H1 (cell line): ENCODE measurements at regions not wholly inside any gene's neighbourhood (a gene's known extent, or its start where the extent isn't known, plus 50 kb on each side); places are given as distances from the start of the nearest gene placed in this dataset.

Experiments used
- CTCF ChIA-PET: fragments of 300-600 bp; sonication (Branson Sonifier 250); formaldehyde crosslinking; loops from one replicate; lab custom pipeline; 2021; ENCODE audit not compliant: partially characterized antibody; lab: Charles Lee
- POLR2A ChIA-PET: fragments of 300-600 bp; sonication (Branson Sonifier 250); formaldehyde crosslinking; loops from one replicate; lab custom pipeline; 2021; ENCODE audit warnings: inconsistent platforms; ENCODE audit not compliant: partially characterized antibody; lab: Charles Lee
- DNase-seq, 2 experiments: peaks; one replicate each; pipeline versions ENCODE4 v3.0.0 to v3.0.0-alpha.2; 2010 to 2022; ENCODE audit warnings: low spot score in 2 of 2, low read depth in 1 of 2, mixed read lengths in 1 of 2
- FAIRE-seq: peaks from 2 replicates; lab custom pipeline; 2011; peaks lifted over from hg19 to GRCh38; lab: Jason Lieb, UNC
- H2AFZ ChIP-seq: 2 replicates; pipeline ENCODE4 v1.8.1; 2012; ENCODE audit warnings: low read length, inconsistent platforms
- H2AK5ac ChIP-seq: 2 replicates; pipeline ENCODE4 v1.6.1; 2013; ENCODE audit warnings: low read depth, low read length
- H2BK120ac ChIP-seq: replicated peaks from 2 replicates; pipeline ENCODE3; 2013; ENCODE audit warnings: low read depth, low read length, inconsistent platforms
- H2BK12ac ChIP-seq: 2 replicates; pipeline ENCODE4 v1.6.1; 2013; ENCODE audit warnings: low read depth, low read length
- H2BK15ac ChIP-seq: 2 replicates; pipeline ENCODE4 v1.6.1; 2013; ENCODE audit warnings: low read length
- H2BK20ac ChIP-seq: 2 replicates; pipeline ENCODE4 v1.6.1; 2013; ENCODE audit warnings: low read length
- H2BK5ac ChIP-seq: 2 replicates; pipeline ENCODE4 v1.6.1; 2013; ENCODE audit warnings: low read depth, low read length
- H3K14ac ChIP-seq: 2 replicates; pipeline ENCODE4 v1.6.1; 2013; ENCODE audit warnings: inconsistent platforms; ENCODE audit not compliant: insufficient read length
- H3K18ac ChIP-seq: 2 replicates; pipeline ENCODE4 v1.6.1; 2013; ENCODE audit warnings: low read length; ENCODE audit errors: extremely low read depth
- H3K23ac ChIP-seq: 2 replicates; pipeline ENCODE4 v1.6.1; 2013; ENCODE audit warnings: inconsistent platforms; ENCODE audit not compliant: insufficient read length
- H3K23me2 ChIP-seq: 2 replicates; pipeline ENCODE4 v1.6.1; 2013; ENCODE audit warnings: low read depth, low read length
- H3K27ac ChIP-seq: 2 replicates; pipeline ENCODE4 v1.6.1; 2011; ENCODE audit warnings: low read depth, low read length, inconsistent platforms
- H3K27me3 ChIP-seq, 4 experiments: replicated peaks in 1 of 4; 1 replicate in 1 of 4; 2 replicates in 3 of 4; pipeline versions ENCODE4 v1.6.1 to v1.8.1; 2011 to 2013; ENCODE audit warnings: low read length in 3 of 4, mild to moderate bottlenecking in 3 of 4, inconsistent platforms in 2 of 4, mixed read lengths in 2 of 4, moderate library complexity in 1 of 4; ENCODE audit not compliant: control insufficient read depth in 3 of 4, insufficient read depth in 3 of 4; ENCODE audit errors: extremely low read depth in 1 of 4
- H3K36me3 ChIP-seq, 4 experiments: 2 replicates each; pipeline versions ENCODE4 v1.6.1 to v1.8.1; 2011 to 2013; ENCODE audit warnings: mild to moderate bottlenecking in 4 of 4, low read length in 3 of 4, moderate library complexity in 2 of 4, control low read depth in 1 of 4, inconsistent platforms in 1 of 4; ENCODE audit not compliant: insufficient read depth in 4 of 4, control insufficient read depth in 2 of 4
- H3K4ac ChIP-seq: replicated peaks from 2 replicates; pipeline ENCODE3; 2013; ENCODE audit warnings: low read length, low read depth, mixed read lengths, inconsistent platforms; ENCODE audit not compliant: insufficient read length
- H3K4me1 ChIP-seq, 4 experiments: replicated peaks in 1 of 4; 1 replicate in 1 of 4; 2 replicates in 3 of 4; pipeline versions ENCODE4 v1.6.1 to v1.8.1; 2011 to 2013; ENCODE audit warnings: low read length in 3 of 4, inconsistent platforms in 2 of 4, mixed read lengths in 1 of 4; ENCODE audit not compliant: insufficient read depth in 4 of 4, control insufficient read depth in 3 of 4
- H3K4me2 ChIP-seq, 2 experiments: 2 replicates each; pipeline versions ENCODE4 v1.6.1 to v1.8.1; 2011 to 2013; ENCODE audit warnings: low read depth in 2 of 2, low read length in 2 of 2, control low read depth in 1 of 2, inconsistent platforms in 1 of 2, mild to moderate bottlenecking in 1 of 2; ENCODE audit not compliant: insufficient read depth in 1 of 2
- H3K4me3 ChIP-seq, 4 experiments: fragments of 200-600, 300-600 bp in 1 of 4; sonication (generic), shearing (Covaris generic), sonication (Bioruptor Twin) in 1 of 4; 2 replicates each; pipeline versions ENCODE4 v1.5.1 to v1.8.1; 2011 to 2016; ENCODE audit warnings: low read length in 4 of 4, low read depth in 3 of 4, control low read depth in 2 of 4, inconsistent platforms in 2 of 4, mild to moderate bottlenecking in 2 of 4, mixed read lengths in 1 of 4, moderate library complexity in 1 of 4; ENCODE audit not compliant: insufficient read depth in 2 of 4; ENCODE audit errors: extremely low read depth in 1 of 4
- H3K56ac ChIP-seq: replicated peaks from 2 replicates; pipeline ENCODE3; 2013; ENCODE audit warnings: low read depth, mild to moderate bottlenecking, mixed read lengths, low read length, inconsistent platforms; ENCODE audit not compliant: insufficient read length
- H3K79me1 ChIP-seq: 2 replicates; pipeline ENCODE4 v1.6.1; 2013; ENCODE audit warnings: low read depth, low read length, control low read depth
- H3K79me2 ChIP-seq, 2 experiments: 2 replicates each; pipeline versions ENCODE4 v1.6.1 to v1.8.1; 2012 to 2013; ENCODE audit warnings: low read length in 2 of 2, mild to moderate bottlenecking in 2 of 2, inconsistent platforms in 1 of 2; ENCODE audit not compliant: insufficient read depth in 2 of 2, control insufficient read depth in 1 of 2
- H3K9ac ChIP-seq, 4 experiments: replicated peaks in 1 of 4; 1 replicate in 1 of 4; 2 replicates in 3 of 4; pipeline versions ENCODE4 v1.6.1 to v1.8.1; 2011 to 2013; ENCODE audit warnings: low read depth in 3 of 4, low read length in 3 of 4, control low read depth in 2 of 4, mild to moderate bottlenecking in 2 of 4, moderate library complexity in 2 of 4, inconsistent platforms in 1 of 4; ENCODE audit errors: extremely low read depth in 1 of 4
- H3K9me3 ChIP-seq, 2 experiments: 2 replicates each; pipeline versions ENCODE4 v1.6.1 to v1.8.1; 2012 to 2013; ENCODE audit warnings: mild to moderate bottlenecking in 2 of 2, moderate library complexity in 2 of 2, control low read depth in 1 of 2, inconsistent platforms in 1 of 2, low read depth in 1 of 2, low read length in 1 of 2, mixed read lengths in 1 of 2; ENCODE audit not compliant: insufficient read depth in 2 of 2
- H4K20me1 ChIP-seq, 2 experiments: replicated peaks in 1 of 2; 2 replicates each; pipeline versions ENCODE3 to v1.8.1; 2011 to 2013; ENCODE audit warnings: inconsistent platforms in 2 of 2, low read length in 2 of 2, mild to moderate bottlenecking in 1 of 2; ENCODE audit not compliant: insufficient read depth in 2 of 2, control insufficient read depth in 1 of 2
- H4K5ac ChIP-seq: 2 replicates; pipeline ENCODE4 v1.6.1; 2013; ENCODE audit warnings: low read length, low read depth, mixed read lengths, inconsistent platforms; ENCODE audit not compliant: insufficient read length
- H4K8ac ChIP-seq: 2 replicates; pipeline ENCODE4 v1.8.0; 2013; ENCODE audit warnings: mild to moderate bottlenecking, moderate library complexity, low read length, inconsistent platforms; ENCODE audit not compliant: insufficient read depth; ENCODE audit errors: extremely low read depth
- H4K91ac ChIP-seq: replicated peaks from 2 replicates; pipeline ENCODE3; 2013; ENCODE audit warnings: low read length, mixed read lengths, inconsistent platforms; ENCODE audit not compliant: insufficient read length
- EP300 ChIP-seq, 2 experiments: IDR thresholded peaks; 1 replicate in 1 of 2; 2 replicates in 1 of 2; pipeline ENCODE4 v1.6.1; 2011 to 2012; ENCODE audit warnings: low read depth in 2 of 2, low read length in 2 of 2, mild to moderate bottlenecking in 2 of 2, borderline replicate concordance in 1 of 2, inconsistent platforms in 1 of 2, moderate library complexity in 1 of 2
- RAD21 ChIP-seq, 2 experiments: IDR thresholded peaks in 1 of 2; conservative IDR thresholded peaks in 1 of 2; 2 replicates each; pipeline ENCODE4 v1.6.1; 2011; ENCODE audit warnings: low read depth in 2 of 2, low read length in 2 of 2, improper control_type of control experiment in 1 of 2, inconsistent platforms in 1 of 2, mild to moderate bottlenecking in 1 of 2, moderate library complexity in 1 of 2
- RBBP5 ChIP-seq: IDR thresholded peaks from 2 replicates; pipeline ENCODE4 v1.7.1; 2012; ENCODE audit warnings: low read depth, mild to moderate bottlenecking, inconsistent platforms, low read length, moderate library complexity, borderline replicate concordance
- WGBS, 2 experiments: shearing (Covaris generic) in 1 of 2; methylation state at CpG; one replicate each; pipeline versions ENCODE4 v1.1.6 to v1.1.7; 2013 to 2015; ENCODE audit warnings: low lambda C conversion rate in 2 of 2, mixed read lengths in 2 of 2, inconsistent platforms in 1 of 2, low coverage in 1 of 2, missing lambda C conversion rate in 1 of 2; ENCODE audit not compliant: insufficient replicate concordance in 2 of 2, insufficient coverage in 1 of 2, insufficient read length in 1 of 2; ENCODE audit errors: extremely low coverage in 1 of 2, missing lambda C conversion rate in 1 of 2; 5-methylcytosine and 5-hydroxymethylcytosine counted together

DNA sequence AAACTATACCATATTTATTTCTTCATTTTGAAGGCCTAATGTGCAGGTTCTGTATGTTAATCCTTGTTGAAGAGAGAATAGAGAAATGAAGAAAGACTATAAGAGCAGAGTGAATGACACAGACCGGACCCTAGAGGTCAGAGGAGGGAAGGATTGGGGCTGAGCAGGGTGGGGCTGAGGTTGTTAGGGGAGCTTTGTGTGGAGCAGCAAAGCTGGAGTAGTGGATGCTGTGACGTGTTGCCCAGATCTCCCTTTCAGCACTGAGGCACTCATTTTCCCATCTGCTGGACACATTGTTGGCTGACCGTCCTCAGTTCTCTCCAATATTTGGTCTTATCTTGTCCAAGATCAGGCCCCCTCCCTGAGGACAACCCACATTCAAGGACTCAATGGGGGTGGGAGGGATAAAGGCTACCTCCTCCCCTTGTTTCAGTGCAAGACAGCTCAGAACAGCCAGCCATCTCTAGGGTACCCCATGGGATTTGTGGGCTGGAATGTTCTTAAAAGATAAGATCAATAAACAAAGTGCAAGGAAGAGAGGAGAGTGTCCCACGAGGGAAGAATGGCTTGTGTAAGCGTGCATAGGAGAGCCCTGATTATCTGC, 143.6 kb downstream of the TDRD15 start:
- H3K56ac ChIP-seq, result no peak overlapping the region
- H2BK15ac ChIP-seq, result no peak overlapping the region
- no peak overlapping the region for H4K8ac ChIP-seq
- CTCF ChIA-PET, result interaction anchor here (0.8 to 1.3 kb wide), 2 partner anchors 9 to 50 kb away, joined by 3 read pairs; no protein-coding TSS in a partner anchor
- H4K5ac ChIP-seq, result no peak overlapping the region
- no peak overlapping the region for H2AFZ ChIP-seq
- H3K79me2 ChIP-seq, result no peaks in the 10 kb centered on the region
- no peaks in the 10 kb centered on the region for H4K20me1 ChIP-seq
- no peaks in the 10 kb centered on the region for H3K36me3 ChIP-seq
- no peaks in the 10 kb centered on the region for H3K79me1 ChIP-seq
- H2BK20ac ChIP-seq, result no peak overlapping the region
- no peak overlapping the region for H3K4me2 ChIP-seq
- H3K23me2 ChIP-seq, result no peaks in the 10 kb centered on the region
- no peak overlapping the region for H3K27ac ChIP-seq
- no peak for FAIRE-seq
- H2BK5ac ChIP-seq, result no peak overlapping the region
- POLR2A ChIA-PET, result no interaction called here
- H3K4me1 ChIP-seq, result no peaks in the 10 kb centered on the region
- H3K9ac ChIP-seq, result no peak overlapping the region
- DNase-seq, result no peak
- no peak overlapping the region for H2BK120ac ChIP-seq
- H3K23ac ChIP-seq, result no peak overlapping the region
- H3K4ac ChIP-seq, result no peak overlapping the region
- no peak overlapping the region for H2BK12ac ChIP-seq
- WGBS, 2 experiments, result 89% methylated on average over 5 of the region's 5 CpGs; no CpG with 5 or more reads in 1 of the 2 experiments
- H2AK5ac ChIP-seq, result no peak overlapping the region
- no peak overlapping the region for H4K91ac ChIP-seq
- no peak overlapping the region for H3K4me3 ChIP-seq
- no peak overlapping the region for H3K18ac ChIP-seq
- TF ChIP-seq RAD21 (IDR thresholded peaks at IDR 0.05 in 1 of 2, conservative IDR thresholded peaks at IDR 0.05 in 1 of 2; ENCODE audit: low read depth in 2 of 2, low read length in 2 of 2) (0 out of 4 replicates have a peak, but pooled peaks of 1 of the 2 experiments have one; percentile 2), EP300 (IDR thresholded peaks at IDR 0.05; ENCODE audit: borderline replicate concordance in 1 of 2, low read depth in 2 of 2, low read length in 2 of 2) (no peak), RBBP5 (no peak)
- TF ChIP-seq, all 59 proteins: peak for 1
- no peaks in the 10 kb centered on the region for H3K9me3 ChIP-seq
- no peak overlapping the region for H3K14ac ChIP-seq
- H3K27me3 ChIP-seq, result no peaks in the 10 kb centered on the region
